ENCODE measurements at regions not wholly inside any gene's neighbourhood (a gene's known extent, or its start where the extent isn't known, plus 50 kb on each side); places are given as distances from the start of the nearest gene placed in this dataset.

GRCh38 chr2:234835738-234836137, 116.1 kb upstream of the SH3BP4 start:
- no peak for DNase-seq (ENCODE audit: low spot score)

DNA sequence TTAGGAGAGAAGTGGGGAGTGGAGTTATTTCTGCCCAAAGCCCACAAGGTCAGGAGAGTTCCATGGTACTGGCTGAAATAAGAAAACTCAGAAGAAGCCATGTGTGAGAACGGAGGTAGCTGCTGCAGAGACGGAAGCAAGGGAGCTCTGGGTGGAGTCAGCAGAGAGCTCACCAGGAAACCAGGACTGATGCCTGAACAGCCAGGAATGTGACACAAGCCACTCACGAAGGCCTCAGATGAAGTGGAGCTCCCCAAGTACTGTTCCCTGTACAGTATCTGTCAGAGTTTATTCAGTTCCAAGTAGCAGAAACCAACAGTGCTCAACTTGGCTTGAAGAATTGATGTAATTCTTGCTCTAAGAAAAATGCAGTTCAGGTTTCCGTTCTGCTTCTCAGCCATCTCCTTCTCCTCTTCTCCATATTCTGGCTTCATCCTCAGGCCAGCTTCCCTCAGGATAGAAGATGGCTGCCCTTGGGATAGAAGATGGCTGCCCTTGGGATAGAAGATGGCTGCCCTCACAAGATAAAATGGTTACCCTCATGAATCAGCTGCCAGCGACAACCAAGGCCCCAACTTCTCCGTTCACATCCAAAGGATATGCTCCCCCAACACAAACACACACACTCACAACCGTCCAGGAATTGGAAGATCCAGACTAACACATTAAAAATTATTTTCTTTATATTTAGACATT, 117.4 kb upstream of the SH3BP4 start:
- DNase-seq (ENCODE audit: low spot score), result no peak

- DNase-seq (ENCODE audit: low spot score), result no peak
Observed at GRCh38 chr2:234830853-234831252, 121.0 kb upstream of the SH3BP4 start.

- no peak for DNase-seq (ENCODE audit: low spot score)
Observed at GRCh38 chr2:234829074-234829455, 122.8 kb upstream of the SH3BP4 start.

DNA sequence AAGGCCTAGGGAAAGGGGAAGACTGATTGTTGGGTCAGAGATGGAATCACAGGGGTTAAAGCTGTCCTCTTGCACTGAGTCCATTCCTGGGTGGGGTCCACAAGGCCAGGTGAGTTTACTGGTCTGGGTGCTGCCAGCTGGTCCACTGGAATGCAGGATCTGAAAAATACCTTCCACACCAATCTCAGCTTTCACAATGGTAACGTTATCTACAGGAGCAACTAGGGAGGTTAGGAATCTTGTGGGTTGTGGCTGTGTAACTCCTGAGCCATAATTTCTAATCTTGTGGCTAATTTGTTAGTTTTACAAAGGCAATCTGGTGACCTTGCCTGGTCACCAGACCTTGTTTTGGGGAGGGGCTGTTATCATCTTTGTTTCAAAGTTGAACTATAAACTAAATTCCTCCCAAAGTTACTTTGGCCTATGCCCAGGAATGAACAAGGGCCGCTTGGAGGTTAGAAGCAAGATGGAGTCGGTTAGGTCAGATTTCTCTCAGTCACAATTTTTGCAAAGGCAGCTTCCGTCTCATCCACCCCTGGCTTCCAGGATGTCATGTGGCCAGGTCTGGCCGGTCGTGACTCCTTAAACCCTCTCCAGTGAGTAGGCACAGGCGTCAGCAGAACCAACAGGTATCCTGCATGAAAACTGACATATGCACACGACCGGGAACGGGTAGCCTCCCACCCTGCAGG, 123.3 kb upstream of the SH3BP4 start:
- DNase-seq (ENCODE audit: low spot score), result no peak

DNA sequence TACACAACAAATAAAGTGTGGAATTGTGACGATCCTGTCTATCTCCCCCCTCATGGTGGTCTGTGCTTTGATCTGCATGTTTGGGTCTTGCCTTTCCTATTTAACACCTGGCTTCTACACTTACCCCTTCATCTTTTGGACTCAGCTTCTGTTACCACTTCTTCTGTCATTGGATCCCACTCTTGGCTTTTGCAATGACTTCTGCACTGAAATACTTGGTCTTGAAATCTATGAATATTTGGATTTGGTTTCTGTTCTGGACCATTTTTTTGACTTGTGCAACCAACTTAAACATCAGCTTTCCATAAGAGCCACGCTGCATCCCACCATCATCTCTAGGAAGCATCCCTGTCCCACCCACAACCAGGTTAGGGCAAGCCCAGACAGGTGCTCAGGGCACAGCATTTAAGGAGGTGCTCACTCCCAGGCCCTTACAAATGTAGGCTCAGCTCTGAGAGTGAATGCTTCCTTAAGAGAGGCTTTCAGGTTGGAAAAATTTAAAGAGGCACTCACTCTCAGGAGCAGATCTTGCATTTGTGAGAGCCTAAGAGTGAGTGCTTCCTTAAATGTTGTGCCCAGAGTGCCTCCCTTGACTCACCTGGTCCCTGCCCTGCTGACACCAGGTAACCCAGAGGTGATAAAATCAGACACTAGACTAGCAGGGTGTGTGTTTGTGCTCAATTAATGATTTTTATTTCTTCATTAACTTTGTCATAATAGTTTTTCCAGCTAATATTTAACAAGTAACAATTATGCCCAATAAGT, 124.5 kb upstream of the SH3BP4 start:
- DNase-seq (ENCODE audit: low spot score), result no peak

GRCh38 chr2:234826681-234827080, 125.1 kb upstream of the SH3BP4 start:
- DNase-seq (ENCODE audit: low spot score), result no peak

DNA sequence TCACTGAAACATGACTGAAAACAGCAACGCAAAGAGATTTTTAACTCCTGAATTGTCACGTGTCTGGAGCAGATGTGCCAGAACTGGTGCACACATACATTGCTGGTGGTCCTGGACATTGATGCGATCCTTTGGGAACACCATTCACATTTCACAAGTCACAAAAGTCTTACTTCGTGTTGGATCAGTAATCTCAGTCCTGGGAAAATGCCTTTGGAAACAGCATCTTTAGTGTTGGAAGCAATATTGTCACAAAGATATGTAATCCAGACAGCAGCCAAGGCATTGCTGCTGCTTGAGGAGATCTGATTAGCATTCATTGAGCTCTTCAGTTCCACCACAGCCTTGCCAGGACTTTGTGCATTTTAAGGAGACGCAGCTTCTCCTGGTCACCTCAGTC, 126.2 kb upstream of the SH3BP4 start:
- DNase-seq (ENCODE audit: low spot score), result no peak

DNA sequence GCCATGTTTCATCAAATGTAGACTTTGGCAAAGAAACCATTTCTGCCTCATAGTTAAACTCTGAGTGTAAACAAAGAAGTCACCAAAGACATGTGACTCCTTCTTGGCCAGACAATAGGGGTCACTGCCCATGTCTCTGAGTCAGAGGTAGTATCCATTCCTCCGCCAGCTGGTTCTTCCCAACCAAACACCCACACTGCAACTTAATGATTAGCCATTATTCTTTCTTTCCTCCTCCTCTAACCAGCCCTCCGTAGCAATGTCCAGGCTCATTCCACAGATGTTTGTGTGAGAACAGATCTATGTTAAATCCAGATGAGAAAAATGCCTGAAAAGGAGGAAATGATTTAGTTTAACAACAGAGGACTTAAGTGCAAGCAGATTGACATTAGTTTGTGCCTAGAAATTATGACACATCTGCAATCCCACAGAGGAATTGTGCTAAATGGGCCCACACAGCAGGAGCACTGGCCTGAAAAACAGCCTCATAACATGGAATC, 127.9 kb upstream of the SH3BP4 start:
- peak; percentile 91 for DNase-seq (ENCODE audit: low spot score)

- DNase-seq (ENCODE audit: low spot score), result no peak
Observed at GRCh38 chr2:234823196-234823876, 128.5 kb upstream of the SH3BP4 start.

DNA sequence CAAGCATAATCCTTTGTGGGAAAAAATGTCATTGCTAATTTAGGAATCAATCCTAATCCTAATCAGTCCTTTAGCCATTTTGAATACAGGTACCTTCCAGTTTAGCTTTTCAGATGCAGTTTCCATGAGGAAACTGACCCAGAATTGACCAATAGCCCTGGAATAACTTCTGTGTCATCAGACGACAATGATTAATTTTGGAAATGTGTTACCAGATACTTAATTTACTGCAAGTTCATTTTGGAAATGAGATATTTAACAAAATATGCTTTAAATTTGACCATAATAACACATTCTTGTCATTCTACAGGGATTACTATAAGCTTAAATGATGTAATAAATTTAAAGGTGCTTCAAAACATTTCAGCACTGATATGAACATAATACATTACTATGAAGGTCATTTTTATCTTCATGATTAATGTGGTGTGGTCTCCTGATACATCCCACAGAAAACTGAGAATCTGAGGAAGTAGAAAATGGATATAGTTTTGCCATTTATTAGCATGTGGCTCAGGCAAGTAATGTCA, 129.8 kb upstream of the SH3BP4 start:
- DNase-seq (ENCODE audit: low spot score), result no peak

DNA sequence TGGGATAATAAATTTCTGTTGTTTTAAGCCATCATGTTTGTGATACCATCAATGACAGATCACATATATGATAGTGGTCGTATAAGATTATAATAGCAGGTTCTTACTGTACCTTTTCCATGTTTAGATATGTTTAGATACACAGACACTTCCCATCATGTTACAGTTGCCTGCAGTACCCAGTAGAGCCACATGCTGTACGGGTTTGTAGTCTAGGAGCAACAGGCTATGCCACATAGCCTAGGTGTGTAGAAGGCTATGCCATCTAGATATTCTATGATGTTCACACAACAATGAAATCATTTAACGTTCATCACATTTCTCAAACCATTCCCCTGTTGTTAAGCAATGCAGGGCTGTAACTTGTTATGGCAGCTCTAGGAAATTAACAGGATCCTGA, 132.9 kb upstream of the SH3BP4 start:
- no peak for DNase-seq (ENCODE audit: low spot score)

DNA sequence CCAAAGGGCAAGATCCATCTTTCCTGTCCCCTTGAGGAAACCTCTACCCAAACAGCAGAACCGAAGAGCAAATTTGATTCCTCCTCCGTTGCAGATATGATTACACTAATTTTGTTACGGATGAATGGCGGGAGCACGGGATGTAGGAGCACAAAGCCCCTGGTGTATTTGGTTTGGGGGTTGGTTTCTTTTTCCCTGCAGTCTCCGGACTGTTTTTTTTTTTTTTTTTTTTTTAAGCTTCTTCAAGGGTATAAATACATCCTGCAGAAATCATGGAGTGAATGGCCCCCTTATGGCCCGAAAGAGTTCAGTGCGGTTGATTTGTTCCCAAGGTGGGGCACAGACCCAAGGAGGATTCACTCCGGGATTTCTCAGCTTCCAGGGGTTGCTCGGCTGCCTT, 135.3 kb upstream of the SH3BP4 start:
- DNase-seq (ENCODE audit: low spot score), result peak; percentile 31

DNA sequence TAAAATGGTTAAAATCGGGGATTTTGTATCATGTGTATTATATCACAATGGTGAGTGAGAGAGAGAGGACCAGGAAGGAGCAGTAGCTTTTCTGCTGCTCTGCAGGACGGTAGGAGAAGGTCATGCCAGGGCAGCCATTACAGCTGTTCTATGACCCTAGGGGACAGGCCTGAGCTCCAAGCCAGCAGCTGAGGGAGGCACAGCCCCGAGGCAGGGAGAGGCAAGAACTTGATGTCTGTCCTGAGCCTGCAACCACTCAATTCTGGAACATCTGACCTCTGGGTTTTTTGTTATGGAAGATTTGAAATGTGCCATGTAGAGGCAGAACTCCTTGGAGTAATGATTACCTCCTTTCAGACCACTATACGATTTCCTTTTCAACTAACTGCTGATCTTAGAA, 135.8 kb upstream of the SH3BP4 start:
- DNase-seq (ENCODE audit: low spot score), result no peak

- DNase-seq (ENCODE audit: low spot score), result no peak
Observed at GRCh38 chr2:234814374-234814773, 137.4 kb upstream of the SH3BP4 start.

- DNase-seq (ENCODE audit: low spot score), result no peak
Observed at GRCh38 chr2:234812851-234813250, 139.0 kb upstream of the SH3BP4 start.

GRCh38 chr2:234808907-234809306, 142.9 kb upstream of the SH3BP4 start:
- DNase-seq (ENCODE audit: low spot score), result no peak

GRCh38 chr2:234806818-234807217, 145.0 kb upstream of the SH3BP4 start:
- no peak for DNase-seq (ENCODE audit: low spot score)

- DNase-seq (ENCODE audit: low spot score), result no peak
Observed at GRCh38 chr2:234805836-234806235, 146.0 kb upstream of the SH3BP4 start.

DNA sequence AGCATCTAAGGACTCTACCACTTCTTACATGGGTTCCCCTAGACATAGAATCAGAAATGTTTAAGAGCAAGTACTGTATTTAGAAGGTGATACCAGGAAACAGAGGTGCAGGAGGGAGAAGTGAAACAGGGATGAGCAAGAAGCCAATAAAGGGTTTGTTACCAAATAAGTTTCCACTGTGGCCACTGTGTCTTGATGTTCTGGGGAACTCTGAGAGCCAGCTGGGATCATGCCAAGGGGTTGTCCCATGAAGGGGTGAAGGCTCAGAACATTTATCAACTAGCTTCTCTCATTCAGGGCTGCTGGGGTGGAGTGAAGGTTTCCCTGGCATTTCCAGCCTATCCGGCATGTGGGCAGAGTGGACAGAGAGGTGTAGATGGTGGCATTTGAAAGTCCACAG, 147.1 kb upstream of the SH3BP4 start:
- no peak for DNase-seq (ENCODE audit: low spot score)

DNA sequence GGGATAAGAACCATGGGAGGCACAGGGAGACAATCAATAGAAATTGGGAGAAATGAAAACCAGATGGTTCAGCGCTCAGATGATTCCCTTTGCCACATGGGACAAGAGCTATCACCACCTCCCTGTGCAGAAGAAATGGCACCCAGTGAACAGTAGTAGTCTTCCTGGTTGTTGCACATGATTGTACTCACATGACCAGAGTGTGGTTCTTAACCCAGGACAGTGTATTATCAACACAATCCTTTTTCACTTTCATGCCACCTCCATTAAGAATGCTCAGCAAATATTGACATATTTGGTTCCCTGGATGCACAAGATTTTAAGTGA, 149.0 kb upstream of the SH3BP4 start:
- no peak for DNase-seq (ENCODE audit: low spot score)

DNA sequence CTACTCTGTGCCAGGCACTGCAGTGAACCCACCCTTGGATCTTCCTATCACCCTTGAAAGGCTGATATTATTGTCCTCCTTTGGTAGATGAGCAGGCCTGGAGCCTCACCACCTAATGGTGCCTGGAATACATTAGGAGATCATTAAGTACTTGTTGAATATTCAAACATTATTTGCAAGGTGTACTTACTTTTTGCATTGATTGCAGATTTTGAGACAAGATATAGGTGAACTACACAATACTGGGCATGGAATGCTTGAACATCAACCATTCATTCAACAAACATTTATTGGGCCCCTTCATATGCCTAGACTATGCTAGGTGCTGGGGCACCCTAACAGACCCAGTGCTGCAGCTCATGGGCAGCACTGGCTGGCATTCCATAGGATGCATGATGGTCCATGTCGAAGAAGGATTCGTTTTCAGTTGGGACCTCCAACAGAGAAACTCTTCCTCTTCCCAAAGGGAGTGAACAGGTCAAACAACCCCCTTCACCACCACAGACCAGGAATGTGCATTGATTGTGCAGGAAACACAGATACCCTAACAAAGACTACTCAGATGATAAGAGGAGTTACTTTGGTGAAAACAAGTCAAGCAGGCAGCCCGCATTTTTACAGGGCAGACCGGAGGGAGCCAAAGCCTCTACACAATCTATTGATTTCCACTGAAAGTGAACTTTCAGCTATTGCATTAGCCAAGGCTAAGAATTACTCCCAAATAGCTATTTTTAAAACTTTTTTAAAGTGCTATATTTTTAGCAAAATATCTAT, 149.6 kb upstream of the SH3BP4 start:
- no peak for DNase-seq (ENCODE audit: low spot score)
